HFFc6 (cell line): ENCODE measurements at regions not wholly inside any gene's neighbourhood (a gene's known extent, or its start where the extent isn't known, plus 50 kb on each side); places are given as distances from the start of the nearest gene placed in this dataset.

Experiments
- DNase-seq: peaks from one replicate; pipeline ENCODE4 v3.0.0-alpha.2; 2018
- H3K27ac Mint-ChIP-seq: 2 replicates; pipeline ENCODE4 v1.8.0; 2020; ENCODE audit warnings: mild to moderate bottlenecking, mixed read lengths
- H3K27me3 Mint-ChIP-seq: 2 replicates; pipeline ENCODE4 v1.8.0; 2021; ENCODE audit warnings: mild to moderate bottlenecking, moderate library complexity, mixed read lengths; ENCODE audit not compliant: insufficient read depth
- H3K36me3 Mint-ChIP-seq: 2 replicates; pipeline ENCODE4 v1.8.0; 2021; ENCODE audit warnings: low read depth, mixed read lengths
- H3K4me1 Mint-ChIP-seq: 2 replicates; pipeline ENCODE4 v1.8.0; 2020; ENCODE audit warnings: low read depth, mixed read lengths
- H3K4me3 Mint-ChIP-seq: 2 replicates; pipeline ENCODE4 v1.8.0; 2020; ENCODE audit warnings: mild to moderate bottlenecking, moderate library complexity, mixed read lengths
- H3K9me3 Mint-ChIP-seq: 2 replicates; pipeline ENCODE4 v1.8.0; 2020; ENCODE audit warnings: mild to moderate bottlenecking, mixed read lengths
- CTCF ChIP-seq: fragments of 200-600 bp; sonication (generic); IDR thresholded peaks from 2 replicates; pipeline ENCODE4 v1.5.0; 2021; ENCODE audit warnings: antibody characterized with exemption, mild to moderate bottlenecking

GRCh38 chr14:83697099-83697498 lies 1832.8 kb upstream of the FLRT2 start:
- no peak overlapping the region for H3K27ac Mint-ChIP-seq
- no peaks in the 10 kb centered on the region for H3K27me3 Mint-ChIP-seq
- DNase-seq: no peak
- peaks cover 4% of the 10 kb centered on the region; the same call in 1 of the 2 replicates for H3K9me3 Mint-ChIP-seq
- H3K4me1 Mint-ChIP-seq: no peaks in the 10 kb centered on the region
- no peak for TF ChIP-seq CTCF
- no peak overlapping the region for H3K4me3 Mint-ChIP-seq
- no peaks in the 10 kb centered on the region for H3K36me3 Mint-ChIP-seq

GRCh38 chr14:83702619-83703018 lies 1827.3 kb upstream of the FLRT2 start:
- no peak overlapping the region for H3K27ac Mint-ChIP-seq
- H3K27me3 Mint-ChIP-seq: no peaks in the 10 kb centered on the region; the same call in 1 of the 2 replicates
- no peak for TF ChIP-seq CTCF
- H3K36me3 Mint-ChIP-seq: peaks cover 4% of the 10 kb centered on the region; the same call in 1 of the 2 replicates
- DNase-seq: no peak
- peaks cover 16% of the 10 kb centered on the region for H3K9me3 Mint-ChIP-seq
- no peak overlapping the region for H3K4me3 Mint-ChIP-seq
- H3K4me1 Mint-ChIP-seq: no peaks in the 10 kb centered on the region

GRCh38 chr14:83706231-83706954 lies 1823.6 kb upstream of the FLRT2 start:
- Mint-ChIP-seq H3K27ac (no peak overlapping the region), H3K9me3 (peaks cover 21% of the 10 kb centered on the region), H3K4me1 (no peaks in the 10 kb centered on the region), H3K27me3 (peaks cover 1% of the 10 kb centered on the region), H3K4me3 (no peak overlapping the region), H3K36me3 (peaks cover 4% of the 10 kb centered on the region; the same call in 1 of the 2 replicates)
- TF ChIP-seq CTCF: no peak
- no peak for DNase-seq

- no peak overlapping the region for H3K27ac Mint-ChIP-seq
- peaks cover 1% of the 10 kb centered on the region for H3K27me3 Mint-ChIP-seq
- peaks cover 4% of the 10 kb centered on the region; the same call in 1 of the 2 replicates for H3K36me3 Mint-ChIP-seq
- no peaks in the 10 kb centered on the region for H3K4me1 Mint-ChIP-seq
- TF ChIP-seq CTCF: no peak
- H3K4me3 Mint-ChIP-seq: no peak overlapping the region
- no peak for DNase-seq
- peaks cover 21% of the 10 kb centered on the region for H3K9me3 Mint-ChIP-seq
Measured at GRCh38 chr14:83707056-83707455, 1822.9 kb upstream of the FLRT2 start.

- H3K4me3 Mint-ChIP-seq: no peak overlapping the region
- H3K27ac Mint-ChIP-seq: no peak overlapping the region
- H3K27me3 Mint-ChIP-seq: peaks cover 1% of the 10 kb centered on the region
- DNase-seq: no peak
- no peaks in the 10 kb centered on the region; the same call in 1 of the 2 replicates for H3K36me3 Mint-ChIP-seq
- TF ChIP-seq CTCF: no peak
- H3K4me1 Mint-ChIP-seq: no peaks in the 10 kb centered on the region
- H3K9me3 Mint-ChIP-seq: peaks cover 15% of the 10 kb centered on the region
Measured at GRCh38 chr14:83709116-83709515, 1820.8 kb upstream of the FLRT2 start.
